ENCODE measurements at regions not wholly inside any gene's neighbourhood (a gene's known extent, or its start where the extent isn't known, plus 50 kb on each side); places are given as distances from the start of the nearest gene placed in this dataset.

GRCh38 chr13:67469623-67470022, 239.5 kb upstream of the PCDH9 start:
- no peak for TF ChIP-seq EZH2phosphoT487 (conservative IDR thresholded peaks at IDR 0.05; ENCODE audit: low read length)
- TF ChIP-seq CTCF (IDR thresholded peaks at IDR 0.05; ENCODE audit: insufficient read depth, low read length, poor library complexity, severe bottlenecking): no peak
